ENCODE measurements at regions not wholly inside any gene's neighbourhood (a gene's known extent, or its start where the extent isn't known, plus 50 kb on each side); places are given as distances from the start of the nearest gene placed in this dataset.
A peak's percentile ranks its signal among the peaks of the same experiment; 100 is the strongest.

DNA sequence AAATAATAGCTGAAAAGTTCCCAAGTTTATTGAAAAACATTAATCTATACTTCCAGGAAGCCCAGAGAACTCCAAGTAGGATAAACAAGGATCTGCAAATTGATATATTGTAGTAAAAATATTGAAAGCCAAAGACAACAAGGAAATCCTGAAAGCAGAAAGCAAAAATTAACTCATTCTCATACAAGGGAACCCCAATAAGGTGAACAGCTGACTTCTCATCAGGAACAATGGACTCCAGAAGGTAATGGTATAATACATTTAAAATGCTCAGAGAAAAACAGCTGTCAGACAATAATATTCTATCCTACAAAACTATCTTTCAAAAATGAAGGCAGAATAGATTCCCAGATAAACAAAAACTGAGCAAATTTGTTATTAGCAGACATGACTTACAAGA, 138.1 kb upstream of the BMP4 start:
- no peak for DNase-seq

DNA sequence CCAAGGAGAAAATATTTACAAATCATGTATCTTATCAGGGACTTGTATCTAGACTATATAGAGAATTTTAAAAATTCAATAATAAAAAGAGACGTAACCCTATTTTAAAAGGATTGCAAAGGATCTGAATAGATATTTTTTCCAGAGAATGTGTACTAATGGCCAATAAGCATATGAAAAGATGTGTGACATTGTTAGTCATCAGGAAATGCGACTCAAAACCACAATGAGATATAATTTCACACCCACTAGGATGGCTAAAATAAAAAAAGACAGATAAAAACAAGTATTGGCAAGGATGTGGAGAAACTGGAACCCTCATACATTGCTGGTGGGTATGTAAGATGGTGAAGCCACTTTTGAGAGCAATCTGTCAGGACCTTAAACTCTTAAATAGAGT, 141.9 kb upstream of the BMP4 start:
- no peak for DNase-seq

DNA sequence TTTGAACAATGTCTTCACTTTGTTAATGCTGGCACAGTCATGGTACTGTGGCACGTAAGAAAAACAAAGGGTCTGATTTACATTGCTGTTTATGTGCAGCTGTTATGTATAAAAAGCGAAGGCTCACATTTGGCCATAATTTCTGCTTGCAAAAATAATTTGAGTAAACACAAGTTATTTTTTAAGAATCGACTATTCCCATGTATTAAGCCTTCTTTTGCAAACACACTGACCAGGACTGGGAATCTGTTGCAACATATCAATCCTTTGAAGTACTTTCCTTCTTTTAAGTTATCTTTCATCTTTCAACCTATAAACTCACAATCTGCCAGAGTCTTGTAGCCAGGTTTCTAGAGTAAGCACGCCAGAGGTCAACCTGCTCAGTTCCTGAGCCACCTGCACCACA, 145.4 kb upstream of the BMP4 start:
- DNase-seq = no peak

DNA sequence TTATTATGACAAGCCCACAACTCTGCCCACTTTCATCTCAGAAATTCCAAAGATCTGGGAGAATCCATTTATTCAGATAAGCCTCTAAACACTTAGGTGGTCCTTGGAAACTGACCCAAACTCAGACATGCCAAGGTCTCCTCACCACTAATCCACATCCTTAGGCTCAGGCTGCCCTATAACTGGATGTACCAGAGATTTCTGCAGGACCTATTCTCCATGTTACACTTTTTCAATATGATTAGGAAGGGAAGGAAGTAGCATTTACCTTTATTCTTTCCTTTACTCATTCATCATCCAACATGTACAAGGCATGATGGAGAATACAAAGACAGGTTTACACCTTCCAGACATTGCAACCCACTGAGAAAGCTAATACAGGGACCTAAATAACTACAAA, 145.9 kb upstream of the BMP4 start:
- no peak for DNase-seq

DNA sequence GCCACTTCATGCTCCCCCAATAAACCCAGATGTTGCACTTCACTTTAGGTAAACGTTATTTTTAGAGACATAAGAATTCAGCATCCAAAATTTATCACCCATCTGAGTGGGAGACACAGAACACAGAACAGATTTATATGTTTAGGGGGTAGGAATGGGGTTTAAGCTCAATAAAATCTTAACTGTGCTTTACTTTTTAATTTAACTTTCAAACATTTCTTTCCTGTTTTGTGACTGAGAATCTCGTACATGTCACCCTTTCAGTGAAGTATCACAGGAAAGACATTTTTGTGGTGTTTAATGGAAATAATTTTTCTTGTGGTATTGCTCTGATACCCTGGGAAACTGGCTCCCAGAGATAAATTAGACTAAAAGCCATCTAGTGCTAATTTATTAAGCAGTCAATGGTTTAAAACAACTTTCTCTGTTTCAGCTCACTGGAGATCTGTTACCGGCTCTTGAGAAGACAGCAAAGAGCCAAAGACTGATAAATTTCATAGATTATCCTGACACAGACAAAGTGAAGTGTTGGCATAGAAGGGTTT, 148.0 kb upstream of the BMP4 start:
- DNase-seq = no peak

DNA sequence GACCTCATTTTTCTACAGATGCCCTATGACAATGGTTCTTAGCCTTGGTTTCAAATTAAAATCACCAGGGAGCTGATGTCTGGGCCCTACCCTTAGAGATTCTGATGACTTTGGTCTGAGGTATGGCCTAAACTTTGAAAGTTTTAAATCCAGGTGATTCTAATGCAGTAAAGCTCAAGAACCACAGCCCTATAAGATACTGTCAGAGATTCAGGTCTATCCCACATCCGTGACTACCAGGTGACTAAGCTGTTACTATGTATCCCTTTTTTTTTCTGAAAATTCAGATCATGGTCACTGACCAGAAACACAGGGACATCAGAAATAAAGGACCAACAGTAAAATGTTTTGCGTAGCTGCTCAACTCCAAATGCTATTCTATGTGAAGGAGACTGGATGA, 148.8 kb upstream of the BMP4 start:
- DNase-seq = no peak

DNA sequence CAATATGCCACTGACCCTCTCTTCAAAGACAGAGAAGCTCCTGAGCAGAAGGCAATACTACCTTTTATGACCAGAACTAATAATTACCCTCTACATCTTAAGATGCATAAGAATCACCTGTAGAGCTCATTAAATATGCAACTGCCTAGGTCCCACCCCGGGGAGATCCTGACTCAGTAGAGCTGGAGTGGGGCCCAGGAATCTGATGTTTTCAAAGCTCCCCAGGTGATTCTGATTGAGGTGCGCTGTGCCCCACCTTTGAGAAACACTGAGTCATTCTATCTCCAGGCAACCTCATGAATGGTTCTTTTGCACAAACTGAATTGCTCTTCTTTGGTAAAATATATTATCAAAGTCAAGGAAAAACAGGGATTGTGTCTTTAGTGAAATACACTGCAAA, 149.3 kb upstream of the BMP4 start:
- no peak for DNase-seq

DNA sequence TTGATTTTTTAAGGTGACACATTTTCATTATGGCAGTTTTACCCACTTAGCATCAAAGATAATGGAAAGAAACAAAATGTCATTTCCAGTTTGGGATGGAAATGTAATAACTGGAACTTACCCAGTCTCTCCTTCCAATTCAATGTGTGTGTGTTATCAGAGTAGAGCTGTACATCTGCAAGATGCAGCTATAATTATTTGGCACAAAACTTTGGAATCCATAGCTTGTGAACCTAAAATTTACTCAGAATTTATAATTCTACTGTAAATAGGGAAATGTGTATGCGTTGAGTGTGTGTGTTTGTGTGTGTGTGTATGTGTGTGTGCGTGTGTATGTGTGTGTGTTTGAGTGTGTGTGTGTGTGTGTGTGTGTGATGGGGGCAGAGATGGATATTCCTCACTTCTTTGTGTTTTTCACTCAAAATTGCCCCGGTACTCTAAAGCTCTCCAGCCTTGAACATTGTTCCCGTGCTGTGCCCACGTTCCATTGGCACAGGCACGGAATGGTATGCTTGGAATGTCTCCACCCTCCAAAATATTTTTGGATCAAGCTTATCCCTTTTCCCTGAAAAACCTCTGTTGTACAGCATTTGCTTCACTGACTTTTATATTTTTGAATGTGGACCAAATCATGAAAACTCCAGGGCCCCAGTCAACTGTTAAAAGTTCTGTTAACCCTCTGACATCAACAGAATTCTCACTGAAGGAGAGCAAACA, 150.2 kb upstream of the BMP4 start:
- DNase-seq = no peak

DNA sequence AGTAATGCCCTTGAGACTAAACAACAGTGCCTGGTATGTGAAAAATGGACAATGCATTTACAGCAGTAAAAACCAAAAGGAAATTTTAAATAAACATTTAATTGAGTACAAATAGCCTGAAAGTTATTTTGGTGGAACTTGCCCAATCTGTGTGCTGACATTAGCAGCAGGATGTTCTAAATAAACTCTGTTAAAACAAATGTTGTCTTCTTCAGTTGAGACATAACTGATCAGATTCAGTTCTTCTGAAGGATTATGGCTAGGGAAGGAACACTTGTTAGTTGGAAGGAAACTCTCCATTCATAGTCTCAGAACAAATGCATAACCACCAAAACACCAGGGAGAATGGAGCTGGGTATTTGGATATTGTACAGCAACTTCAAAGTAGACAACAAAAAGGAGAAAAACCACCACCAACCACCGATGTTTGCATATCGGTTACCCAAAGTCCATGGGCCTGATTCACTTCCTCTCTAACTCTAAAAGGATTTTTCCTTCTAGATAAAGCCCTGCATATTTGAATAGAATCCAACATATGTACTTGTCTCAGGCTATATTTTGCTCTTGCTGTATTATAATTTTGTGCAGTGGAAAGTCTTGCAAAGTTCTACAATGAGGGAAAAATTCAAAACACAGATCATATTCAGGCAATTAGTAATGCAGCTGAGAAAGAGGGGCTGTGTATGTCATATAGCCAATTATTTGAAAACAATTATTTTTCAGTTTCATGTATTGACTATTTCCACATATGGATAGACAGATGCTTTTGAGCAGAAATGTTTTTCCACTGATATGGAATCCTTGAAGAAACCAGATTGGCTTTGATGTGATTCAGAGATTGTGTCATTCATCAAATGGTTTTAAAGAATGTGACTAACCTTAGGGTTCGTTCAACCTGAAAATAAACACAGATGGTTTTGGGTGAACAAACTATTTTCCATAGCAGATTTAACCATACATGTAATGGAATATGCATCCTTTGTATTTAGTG, 152.2 kb upstream of the BMP4 start:
- DNase-seq = no peak

DNA sequence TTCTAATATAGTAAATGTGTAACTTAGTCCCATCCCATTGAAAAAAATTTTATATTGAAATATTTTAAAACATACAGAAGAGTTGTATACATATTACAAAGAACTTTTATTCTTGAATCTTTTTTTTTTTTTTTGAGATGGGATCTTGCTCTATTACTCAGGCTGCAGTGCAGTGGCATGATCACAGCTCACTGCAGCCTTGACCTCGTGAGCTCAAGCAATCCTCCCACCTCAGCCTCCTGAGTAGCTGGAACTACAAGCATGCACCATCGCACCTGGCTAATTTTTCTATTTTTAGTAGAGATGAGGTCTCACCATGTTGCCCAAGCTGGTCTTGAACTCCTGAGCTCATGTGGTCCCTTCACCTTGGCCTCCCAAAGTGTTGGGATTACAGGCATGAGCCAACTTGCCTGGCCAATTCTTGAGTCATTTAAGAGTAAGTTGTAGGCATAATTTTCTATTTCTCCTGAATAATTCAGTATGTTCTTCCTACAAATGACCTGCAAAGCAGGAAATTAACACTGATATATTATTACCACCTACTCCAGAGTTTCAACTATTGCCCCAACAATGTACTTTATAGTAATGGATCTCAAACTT, 153.0 kb upstream of the BMP4 start:
- DNase-seq = no peak

DNA sequence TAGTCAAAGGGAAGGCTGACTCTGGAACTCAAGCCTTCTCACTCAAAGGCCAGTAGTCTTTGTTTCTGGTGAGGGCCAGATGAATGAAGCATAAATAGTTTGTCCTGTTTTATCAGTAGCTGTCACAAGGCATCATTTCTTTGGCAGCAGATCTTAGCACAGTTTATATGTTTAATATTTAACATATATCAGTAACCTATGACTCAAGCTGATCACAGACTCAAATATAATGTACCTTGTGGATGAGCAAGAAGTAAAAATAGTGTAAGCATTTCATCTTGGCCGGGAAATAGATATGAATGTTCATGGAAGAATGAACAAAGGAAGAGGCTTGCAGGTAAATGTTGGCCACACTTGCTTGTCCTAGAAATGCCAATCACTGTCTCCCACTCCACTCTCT, 158.3 kb upstream of the BMP4 start:
- DNase-seq = no peak

DNA sequence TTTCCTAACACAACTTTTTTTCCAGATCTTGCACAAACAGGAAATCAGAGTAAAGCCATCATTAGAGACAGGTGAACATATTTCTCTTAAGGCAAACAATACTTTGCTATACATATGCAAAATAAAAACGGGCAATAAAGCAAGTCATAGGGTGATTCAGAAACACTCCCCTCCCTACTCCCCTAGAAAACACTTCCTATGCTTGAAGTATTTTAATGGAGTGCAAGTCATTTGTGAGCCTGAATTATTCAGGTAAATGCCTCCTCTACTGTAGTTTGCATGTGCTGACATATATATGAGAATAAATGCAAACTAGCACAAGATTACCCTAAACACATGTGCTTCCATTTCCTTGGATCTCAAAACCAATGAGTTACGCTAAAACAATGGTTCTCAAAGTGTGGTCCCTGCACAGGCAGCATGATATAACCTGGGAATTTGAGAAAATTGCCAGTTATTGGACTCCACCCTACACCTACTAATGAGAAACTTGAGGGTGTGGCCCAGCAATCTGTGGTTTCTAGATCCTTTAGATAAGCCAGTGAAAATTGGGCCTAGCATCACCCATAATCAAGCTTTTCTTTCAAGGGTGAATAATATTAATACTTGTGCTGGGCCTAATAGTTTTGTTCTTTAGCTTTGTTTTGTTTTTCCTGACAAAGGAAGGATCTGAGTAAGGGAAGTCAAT, 159.7 kb upstream of the BMP4 start:
- DNase-seq = no peak

DNA sequence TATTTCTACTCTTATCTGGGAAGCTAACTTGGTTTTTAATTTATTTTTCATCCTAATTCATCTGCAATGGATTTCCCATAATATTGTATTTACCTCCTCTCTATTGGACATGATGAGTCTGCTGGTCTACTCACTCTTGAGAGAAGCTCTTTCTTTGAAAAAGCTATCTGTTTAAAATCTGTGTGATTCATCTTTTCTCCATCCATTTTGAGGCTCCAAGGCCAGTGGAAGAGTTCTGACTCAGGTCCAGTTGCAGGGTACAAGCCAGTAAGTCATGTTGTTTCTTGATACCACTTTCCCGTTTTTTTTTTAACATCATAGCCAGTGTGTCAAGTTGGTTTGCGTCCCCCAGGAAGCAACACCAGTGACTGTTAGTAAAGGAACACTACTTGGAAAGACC, 160.3 kb upstream of the BMP4 start:
- DNase-seq = no peak

DNA sequence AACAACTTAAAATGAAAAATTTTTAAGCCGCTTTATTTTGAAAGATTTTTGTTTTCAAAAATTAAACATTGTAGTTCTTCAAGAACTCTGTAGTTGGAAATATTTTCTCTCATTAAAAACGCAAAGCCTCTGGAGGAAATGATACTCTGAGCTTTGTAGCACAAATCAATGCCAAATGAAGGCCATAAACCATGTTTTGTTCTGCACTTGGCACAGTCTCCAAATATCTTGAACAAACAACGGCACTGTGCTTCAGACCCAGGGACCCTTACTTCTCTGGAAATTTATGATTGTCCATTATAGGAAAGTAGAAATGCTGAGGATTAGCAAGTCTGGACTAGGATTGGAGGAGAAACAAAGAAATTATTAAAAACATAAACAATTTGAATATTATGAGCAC, 160.8 kb upstream of the BMP4 start:
- DNase-seq = no peak

DNA sequence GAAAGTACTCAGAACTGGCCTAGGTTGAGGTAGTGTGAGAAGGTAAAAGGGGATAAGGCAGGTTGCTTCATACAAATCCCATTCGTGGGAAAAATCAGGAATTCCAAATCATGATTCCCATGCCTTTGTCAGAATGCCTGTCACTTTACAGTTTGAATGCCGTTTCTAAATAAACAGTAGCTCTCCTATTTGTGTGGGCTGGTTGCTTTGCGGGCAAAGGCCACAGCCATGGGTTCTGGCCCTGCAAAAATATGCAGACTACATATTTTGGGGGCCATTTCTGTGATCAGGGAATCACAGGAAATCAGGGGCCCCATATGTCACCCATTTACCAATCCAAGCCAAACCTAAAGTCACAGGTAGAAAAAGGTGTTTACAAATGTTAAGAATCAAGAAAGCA, 161.3 kb upstream of the BMP4 start:
- no peak for DNase-seq

DNA sequence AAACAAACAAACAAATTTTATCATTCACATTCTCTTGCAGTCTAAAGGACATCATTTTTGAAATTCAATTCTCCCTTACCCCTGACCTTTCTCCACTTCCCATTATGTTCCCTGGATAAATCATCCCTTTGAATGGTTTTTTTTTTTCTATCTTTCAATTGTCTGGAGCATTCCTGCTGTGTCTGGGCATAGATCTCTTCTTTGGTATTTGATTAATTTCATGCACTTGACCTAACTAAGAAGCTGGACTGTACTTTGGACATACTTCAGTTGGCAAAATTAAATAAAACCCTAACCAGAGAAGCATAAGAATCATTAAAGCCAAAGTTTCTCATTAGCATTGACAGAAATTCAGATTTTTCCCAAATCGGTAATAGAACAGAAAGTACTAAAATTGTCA, 163.6 kb upstream of the BMP4 start:
- no peak for DNase-seq

DNA sequence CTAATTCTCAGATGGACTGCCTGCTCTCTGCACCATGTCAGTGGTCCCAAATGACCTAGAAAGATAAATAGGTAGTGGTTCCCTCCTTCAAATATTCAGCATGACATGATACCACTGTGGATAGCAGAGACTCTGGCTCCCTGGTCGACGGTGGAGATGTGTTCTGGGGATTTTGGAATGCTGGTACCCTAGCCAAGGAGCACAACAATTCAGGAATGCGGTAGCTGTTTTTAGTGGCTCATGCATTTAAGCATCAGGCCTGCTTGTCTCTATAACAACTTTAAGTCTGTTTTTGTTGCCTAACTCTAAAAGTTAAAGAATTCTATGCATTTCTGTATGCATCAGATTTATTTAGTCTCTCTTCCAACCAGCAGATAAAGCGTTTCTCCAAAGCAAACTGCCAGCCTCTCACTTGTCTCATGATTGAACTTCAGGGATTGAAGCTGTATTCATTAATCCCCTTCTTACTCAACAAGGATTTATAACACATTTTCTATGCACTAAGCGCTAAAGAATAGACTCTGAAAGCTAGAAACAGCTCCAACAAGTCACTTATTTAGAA, 164.9 kb upstream of the BMP4 start:
- no peak for DNase-seq

DNA sequence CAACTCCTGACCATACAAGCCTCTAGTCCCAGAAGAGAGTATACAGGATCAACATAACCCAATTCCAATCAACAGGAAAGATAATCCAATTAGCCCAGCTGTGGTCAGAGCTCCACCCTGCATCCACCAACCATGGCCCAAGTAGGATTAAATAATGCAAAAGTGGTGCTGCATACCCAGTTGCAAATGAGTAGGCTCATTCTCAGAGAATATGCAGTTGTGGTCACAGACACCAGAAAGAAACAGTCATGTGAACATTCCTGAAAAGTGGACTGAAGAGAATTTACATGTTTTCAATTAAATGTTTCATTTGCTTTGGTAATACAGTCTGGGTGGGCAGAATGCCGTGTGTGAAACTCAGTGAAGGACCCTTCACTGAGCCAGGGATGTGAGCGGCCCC, 167.2 kb upstream of the BMP4 start:
- peak in 1 of 2 experiments; percentile 50 for DNase-seq

DNA sequence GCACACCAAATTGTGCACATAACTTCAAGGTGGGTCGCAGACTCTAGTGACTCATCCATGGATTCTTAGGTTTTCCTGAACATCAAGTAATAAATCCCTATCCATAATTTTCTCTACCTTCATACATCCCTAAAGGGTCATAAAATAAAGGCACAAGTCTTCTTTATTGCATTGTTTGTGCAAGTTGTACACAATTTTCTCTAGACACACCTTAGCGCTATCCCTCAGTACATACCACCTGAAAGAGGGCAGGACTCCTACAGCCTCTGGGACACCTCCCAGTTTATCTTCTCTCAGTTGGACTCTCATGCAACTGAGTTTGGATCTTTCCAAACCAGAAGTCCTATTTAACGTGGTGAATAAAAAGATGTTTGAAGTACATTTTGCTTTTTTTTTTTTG, 168.5 kb upstream of the BMP4 start:
- no peak for DNase-seq

DNA sequence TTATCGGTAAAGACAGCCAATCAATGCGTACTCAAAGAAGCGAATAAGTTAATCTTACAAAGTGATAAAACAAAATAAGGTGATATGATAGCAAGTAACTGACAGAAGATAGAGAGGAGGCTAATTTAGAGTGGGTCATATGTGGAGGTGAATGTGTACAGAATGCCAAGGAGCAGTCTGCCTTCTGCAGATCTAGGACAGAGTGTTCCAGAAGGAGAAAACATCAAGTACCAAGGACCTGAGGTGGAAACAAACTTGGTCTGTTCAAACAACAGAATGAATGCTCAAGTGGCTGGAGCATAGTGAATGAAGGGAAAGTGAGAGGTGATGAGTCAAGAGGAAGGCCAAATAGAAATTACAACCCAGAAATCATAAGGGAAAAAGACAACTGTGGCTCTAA, 170.3 kb upstream of the BMP4 start:
- no peak for DNase-seq

DNA sequence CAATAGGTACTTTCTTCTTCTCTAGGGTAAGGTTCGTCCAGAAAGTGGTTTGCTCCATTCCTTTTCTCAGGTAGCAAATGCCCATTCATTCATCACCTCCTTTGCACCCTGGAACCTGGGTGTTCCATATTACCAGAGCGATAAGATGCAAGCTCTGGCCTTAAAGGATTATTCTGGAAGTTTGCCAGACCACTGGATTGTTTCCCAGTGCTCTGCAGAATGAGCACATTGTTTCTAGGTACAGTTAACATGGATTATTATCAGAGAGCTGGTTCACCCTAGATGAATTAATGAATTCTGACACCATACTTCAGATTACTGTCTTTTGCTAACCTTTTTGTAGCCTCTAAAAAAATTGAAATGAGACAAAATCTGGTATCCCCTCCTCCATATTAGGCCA, 170.9 kb upstream of the BMP4 start:
- DNase-seq = peak in 1 of 2 experiments; percentile 13

DNA sequence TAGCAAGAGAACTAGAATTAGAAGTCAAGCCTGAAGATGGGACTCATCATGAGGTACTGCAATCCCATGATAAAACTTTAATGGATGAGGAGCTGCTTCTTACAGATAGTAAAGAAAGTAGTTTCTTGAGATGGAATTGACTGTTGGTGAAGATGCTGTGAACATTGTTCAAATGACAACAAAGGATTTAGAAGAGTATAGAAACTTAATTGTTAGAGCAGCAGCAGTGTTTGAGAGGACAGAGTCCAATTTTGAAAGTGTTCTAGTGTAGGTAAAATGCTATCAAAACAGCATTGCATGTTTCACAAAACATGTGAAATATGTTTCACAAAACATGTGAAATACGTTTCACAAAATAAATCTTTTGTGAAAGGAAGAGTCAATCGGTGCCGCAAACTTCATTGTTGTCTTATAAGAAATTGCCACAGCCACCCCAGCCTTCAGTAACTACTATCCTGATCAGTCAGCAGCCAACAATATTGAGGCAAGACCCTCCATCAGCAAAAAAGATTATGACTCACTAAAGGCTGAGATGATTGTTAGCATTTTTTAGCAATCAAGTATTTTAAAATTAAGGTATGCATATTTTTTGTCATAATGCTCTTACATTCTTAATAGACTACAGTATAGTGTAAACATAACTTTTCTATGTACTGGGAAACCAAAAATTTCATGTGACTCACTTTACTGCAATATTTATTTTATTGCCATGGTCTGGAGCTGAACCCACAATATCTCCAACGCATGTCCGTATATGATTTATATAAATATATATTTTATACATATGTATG, 173.4 kb upstream of the BMP4 start:
- DNase-seq = no peak

All from NCI-H524 (cell line).